Peyer's patch (tissue), 4 donors: ENCODE measurements at regions not wholly inside any gene's neighbourhood (a gene's known extent, or its start where the extent isn't known, plus 50 kb on each side); places are given as distances from the start of the nearest gene placed in this dataset.
A peak's percentile ranks its signal among the peaks of the same experiment; 100 is the strongest.

ENCODE experiments used
- DNase-seq, 3 donors: peaks; one replicate each; pipeline ENCODE4 v3.0.0-alpha.2; 2017 to 2019
- H3K27ac ChIP-seq, 4 donors: fragments of 200-600 bp; sonication (generic); one replicate each; pipeline ENCODE4 v1.5.1; 2016 to 2019
- H3K27me3 ChIP-seq, 2 donors: fragments of 200-600 bp; sonication (generic); one replicate each; pipeline ENCODE4 v1.5.1; 2019
- H3K36me3 ChIP-seq, 3 donors: fragments of 200-600 bp; sonication (generic); one replicate each; pipeline ENCODE4 v1.5.1; 2016 to 2019
- H3K4me1 ChIP-seq, 4 donors: fragments of 200-600 bp; sonication (generic); one replicate each; pipeline ENCODE4 v1.5.1; 2016 to 2019
- H3K4me3 ChIP-seq, 4 donors: fragments of 200-600 bp; sonication (generic); 1 replicate in 3 of 4; 2 replicates in 1 of 4; pipeline ENCODE4 v1.5.1; 2016 to 2019; ENCODE audit warnings: mild to moderate bottlenecking in 1 of 4
- H3K9me3 ChIP-seq, 4 donors: fragments of 200-600 bp; sonication (generic); one replicate each; pipeline ENCODE4 v1.5.1; 2016 to 2019; ENCODE audit warnings: mild to moderate bottlenecking in 1 of 4
- CTCF ChIP-seq, 6 experiments: fragments of 450-650 bp in 4 of 6; fragments of 200-600 bp in 2 of 6; sonication (generic) in 1 of 6; IDR thresholded peaks; one replicate each; pipeline ENCODE4 v1.5.1; 2017 to 2019; ENCODE audit warnings: antibody characterized with exemption in 6 of 6, mild to moderate bottlenecking in 3 of 6, moderate library complexity in 1 of 6
- POLR2A ChIP-seq, 2 donors: fragments of 450-650 bp; IDR thresholded peaks; one replicate each; pipeline ENCODE4 v1.5.1; 2017; ENCODE audit warnings: antibody characterized with exemption in 2 of 2, mild to moderate bottlenecking in 2 of 2, moderate library complexity in 2 of 2

DNA sequence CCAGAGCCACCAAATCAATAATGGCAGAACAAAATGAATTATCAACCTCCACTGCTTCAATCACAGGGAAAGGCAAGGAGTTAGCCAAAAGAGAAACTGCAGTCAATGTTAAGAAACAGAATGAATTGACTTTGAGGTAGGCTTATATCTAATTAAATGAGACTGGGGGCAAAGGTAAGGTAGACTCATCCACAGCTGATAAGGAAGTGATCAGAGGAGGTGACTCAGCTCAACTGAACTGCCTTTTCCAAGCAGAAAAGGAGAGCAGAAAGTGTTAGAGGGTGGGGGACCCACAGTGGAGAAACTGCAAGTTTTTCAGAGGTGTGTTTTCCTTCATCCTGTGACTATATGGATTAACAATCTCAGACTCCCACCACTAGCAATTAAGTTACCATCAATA lies 345.8 kb upstream of the PPARGC1A start:
- Histone ChIP-seq H3K27ac (peak overlapping the region in 3 of 4 donors; percentile 44 to 86 (median 70)), H3K9me3 (no peaks in the 10 kb centered on the region)
- DNase-seq: peak in 1 of 3 donors; percentile 51

GRCh38 chr4:24234288-24234848 lies 344.5 kb upstream of the PPARGC1A start:
- Histone ChIP-seq H3K27me3 (no peaks in the 10 kb centered on the region), H3K4me3 (no peak overlapping the region), H3K4me1 (peaks cover 0 to 5% (median 0%) of the 10 kb centered on the region in 4 donors), H3K36me3 (no peaks in the 10 kb centered on the region), H3K9me3 (no peaks in the 10 kb centered on the region), H3K27ac (no peak overlapping the region)
- TF ChIP-seq CTCF (IDR thresholded peaks at IDR 0.05) (no peak), POLR2A (IDR thresholded peaks at IDR 0.05) (no peak)
- no peak for DNase-seq

More for the DNA sequence above, 345.8 kb upstream of the PPARGC1A start:
- no peaks in the 10 kb centered on the region for H3K27me3 ChIP-seq
- TF ChIP-seq CTCF (IDR thresholded peaks at IDR 0.05) (no peak), POLR2A (IDR thresholded peaks at IDR 0.05) (no peak)
- H3K36me3 ChIP-seq: no peaks in the 10 kb centered on the region
- peak overlapping the region in 1 of 4 donors; percentile 26 for H3K4me3 ChIP-seq
- peaks cover 0 to 5% (median 0%) of the 10 kb centered on the region in 4 donors for H3K4me1 ChIP-seq

DNA sequence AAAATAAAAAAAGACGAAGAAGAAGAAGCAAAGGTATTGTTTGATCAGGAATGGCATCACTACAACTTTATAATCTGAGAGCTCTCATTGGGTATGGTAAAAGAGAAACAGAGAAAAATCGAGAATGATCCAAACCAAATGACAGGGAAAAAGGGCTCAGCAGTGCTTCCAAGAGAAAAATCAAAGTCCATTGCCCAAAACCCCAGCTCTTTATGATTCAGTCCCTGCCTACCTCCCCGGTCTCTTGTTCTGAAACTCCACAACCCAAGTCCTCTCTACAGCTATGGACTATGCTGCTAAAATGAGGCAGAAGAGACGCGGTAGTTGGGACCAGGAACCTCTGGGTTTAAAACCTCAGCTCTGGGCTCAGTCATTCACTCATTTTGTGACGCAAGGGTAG lies 341.1 kb upstream of the PPARGC1A start:
- Histone ChIP-seq H3K4me1 (no peaks in the 10 kb centered on the region), H3K27ac (no peak overlapping the region), H3K4me3 (no peak overlapping the region), H3K27me3 (no peaks in the 10 kb centered on the region), H3K36me3 (no peaks in the 10 kb centered on the region), H3K9me3 (no peaks in the 10 kb centered on the region)
- no peak for DNase-seq
- TF ChIP-seq CTCF (IDR thresholded peaks at IDR 0.05) (no peak), POLR2A (IDR thresholded peaks at IDR 0.05) (no peak)

- H3K27me3 ChIP-seq: no peaks in the 10 kb centered on the region
- H3K36me3 ChIP-seq: no peaks in the 10 kb centered on the region
- TF ChIP-seq CTCF (IDR thresholded peaks at IDR 0.05) (no peak), POLR2A (IDR thresholded peaks at IDR 0.05) (no peak)
- DNase-seq: no peak
- no peak overlapping the region for H3K27ac ChIP-seq
- H3K9me3 ChIP-seq: no peaks in the 10 kb centered on the region
- H3K4me1 ChIP-seq: no peaks in the 10 kb centered on the region
- no peak overlapping the region for H3K4me3 ChIP-seq
Observed at GRCh38 chr4:24229978-24230377, 340.1 kb upstream of the PPARGC1A start.

DNA sequence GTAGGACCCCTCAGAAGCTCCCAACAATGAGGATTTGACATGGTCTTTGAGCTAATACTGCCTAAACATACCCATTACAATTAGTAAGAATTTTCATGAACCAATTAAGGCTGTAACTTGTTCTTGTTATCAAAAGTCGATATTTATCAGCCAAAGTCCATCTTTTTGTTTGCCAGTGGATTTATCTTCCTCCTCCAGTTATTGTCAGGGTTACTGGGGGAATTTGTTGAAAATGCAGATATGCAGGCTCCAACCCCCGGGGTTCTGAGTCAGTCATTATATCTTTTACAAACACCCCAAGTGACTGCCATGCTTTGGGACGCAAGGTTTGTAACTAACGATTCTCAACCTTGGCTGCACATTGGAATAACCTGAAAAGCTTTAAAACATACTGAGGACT lies 338.8 kb upstream of the PPARGC1A start:
- Histone ChIP-seq H3K9me3 (no peaks in the 10 kb centered on the region), H3K4me3 (no peak overlapping the region), H3K27ac (no peak overlapping the region), H3K27me3 (no peaks in the 10 kb centered on the region), H3K36me3 (no peaks in the 10 kb centered on the region), H3K4me1 (no peaks in the 10 kb centered on the region)
- no peak for TF ChIP-seq CTCF (IDR thresholded peaks at IDR 0.05)
- no peak for TF ChIP-seq POLR2A (IDR thresholded peaks at IDR 0.05)
- DNase-seq: no peak

DNA sequence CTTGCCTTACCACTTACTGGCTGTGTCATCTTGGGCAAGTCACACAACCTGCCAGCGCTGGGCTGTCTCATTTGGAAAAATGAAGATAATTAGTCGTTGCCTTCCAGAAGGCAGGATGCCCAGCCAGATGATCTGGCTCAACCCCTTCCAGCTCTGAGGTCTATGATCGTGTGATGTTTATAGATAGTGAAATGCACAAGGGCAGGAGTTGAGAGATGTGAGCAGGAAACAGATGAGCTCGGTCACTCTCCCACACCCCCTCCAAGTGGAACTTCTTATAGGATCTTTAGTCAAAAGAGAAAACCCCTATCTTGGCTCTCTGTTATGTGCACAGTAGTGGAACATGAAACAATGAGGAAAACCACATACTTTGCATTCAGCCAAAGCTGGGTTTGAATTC lies 336.8 kb upstream of the PPARGC1A start:
- no peaks in the 10 kb centered on the region for H3K9me3 ChIP-seq
- no peaks in the 10 kb centered on the region for H3K27me3 ChIP-seq
- H3K27ac ChIP-seq: no peak overlapping the region
- H3K4me1 ChIP-seq: no peaks in the 10 kb centered on the region
- no peaks in the 10 kb centered on the region for H3K36me3 ChIP-seq
- H3K4me3 ChIP-seq: no peak overlapping the region
- no peak for DNase-seq
- no peak for TF ChIP-seq CTCF (IDR thresholded peaks at IDR 0.05)
- no peak for TF ChIP-seq POLR2A (IDR thresholded peaks at IDR 0.05)
